Activated CD4-positive, alpha-beta T cell treated with anti-CD3 and anti-CD28 coated beads, Interleukin-2, amount 50 U/mL, for 16 hours (primary cell): ENCODE measurements at regions not wholly inside any gene's neighbourhood (a gene's known extent, or its start where the extent isn't known, plus 50 kb on each side); places are given as distances from the start of the nearest gene placed in this dataset.
"Not testable (repeated sequence)": the region's sequence is repeated elsewhere in the genome, so short reads cannot be mapped to it uniquely, and the experiment has no call there.

Source experiments
- DNase-seq: peaks from one replicate; pipeline ENCODE4 v3.0.0-alpha.2; 2020

GRCh38 chr18:40186677-40187076 is 1768.4 kb upstream of the PIK3C3 start:
- DNase-seq, result no peak

- DNase-seq, result no peak
Measured at GRCh38 chr18:40179729-40180461, 1775.1 kb upstream of the PIK3C3 start.

- DNase-seq, result no peak
Measured at GRCh38 chr18:40168026-40168425, 1787.0 kb upstream of the PIK3C3 start.

- DNase-seq, result no peak
Measured at GRCh38 chr18:40163254-40163653, 1791.8 kb upstream of the PIK3C3 start.

GRCh38 chr18:40160361-40160760 is 1794.7 kb upstream of the PIK3C3 start:
- no peak for DNase-seq

GRCh38 chr18:40159141-40160017 is 1795.7 kb upstream of the PIK3C3 start:
- DNase-seq, result peak; percentile 3

- DNase-seq, result no peak
Measured at GRCh38 chr18:40157120-40157519, 1797.9 kb upstream of the PIK3C3 start.

GRCh38 chr18:40152859-40153258 is 1802.2 kb upstream of the PIK3C3 start:
- DNase-seq, result no peak

GRCh38 chr18:40148960-40149359 is 1806.1 kb upstream of the PIK3C3 start:
- no peak for DNase-seq

- no peak for DNase-seq
Measured at GRCh38 chr18:40133253-40133652, 1821.8 kb upstream of the PIK3C3 start.

- not testable (repeated sequence) for DNase-seq
Measured at GRCh38 chr18:40132438-40132837, 1822.6 kb upstream of the PIK3C3 start.

- DNase-seq, result no peak
Measured at GRCh38 chr18:40124107-40124506, 1830.9 kb upstream of the PIK3C3 start.

- no peak for DNase-seq
Measured at GRCh38 chr18:40120796-40121391, 1834.1 kb upstream of the PIK3C3 start.

- DNase-seq, result no peak
Measured at GRCh38 chr18:40120356-40120755, 1834.7 kb upstream of the PIK3C3 start.

- DNase-seq, result not testable (repeated sequence)
Measured at GRCh38 chr18:40119581-40119980, 1835.5 kb upstream of the PIK3C3 start.

GRCh38 chr18:40110455-40110854 is 1844.6 kb upstream of the PIK3C3 start:
- no peak for DNase-seq

- DNase-seq, result no peak
Measured at GRCh38 chr18:40109252-40110049, 1845.6 kb upstream of the PIK3C3 start.

- no peak for DNase-seq
Measured at GRCh38 chr18:40108596-40108995, 1846.4 kb upstream of the PIK3C3 start.

- DNase-seq, result no peak
Measured at GRCh38 chr18:40102903-40103302, 1852.1 kb upstream of the PIK3C3 start.

GRCh38 chr18:40099641-40100040 is 1855.4 kb upstream of the PIK3C3 start:
- no peak for DNase-seq

GRCh38 chr18:40096675-40097074 is 1858.4 kb upstream of the PIK3C3 start:
- no peak for DNase-seq

- no peak for DNase-seq
Measured at GRCh38 chr18:40094441-40094840, 1860.6 kb upstream of the PIK3C3 start.

- DNase-seq, result no peak
Measured at GRCh38 chr18:40088130-40088529, 1866.9 kb upstream of the PIK3C3 start.
